ENCODE measurements at regions not wholly inside any gene's neighbourhood (a gene's known extent, or its start where the extent isn't known, plus 50 kb on each side); places are given as distances from the start of the nearest gene placed in this dataset.

GRCh38 chr9:113817171-113817570, 58.9 kb upstream of the ZNF618 start:
- DNase-seq (ENCODE audit: low spot score) = no peak
- Histone ChIP-seq H3K4me3 (ENCODE audit: low read depth, low read length, poor library complexity, severe bottlenecking) (no peak overlapping the region), H3K9me3 (ENCODE audit: low read length) (no peaks in the 10 kb centered on the region), H3K79me2 (ENCODE audit: insufficient read depth, low read depth, low read length) (no peaks in the 10 kb centered on the region), H4K20me1 (ENCODE audit: insufficient read depth, low read length) (no peaks in the 10 kb centered on the region), H3K36me3 (ENCODE audit: insufficient read depth, low read length) (no peaks in the 10 kb centered on the region), H3K9me2 (ENCODE audit: insufficient read depth, low read length) (no peaks in the 10 kb centered on the region), H3K27ac (ENCODE audit: low read depth, low read length, poor library complexity, severe bottlenecking) (no peak overlapping the region), H3K4me2 (ENCODE audit: low read length) (no peak overlapping the region), H2AFZ (ENCODE audit: low read length) (no peak overlapping the region), H3K4me1 (ENCODE audit: insufficient read depth, low read length, poor library complexity, severe bottlenecking) (no peaks in the 10 kb centered on the region)
- TF ChIP-seq, protein P1, sequence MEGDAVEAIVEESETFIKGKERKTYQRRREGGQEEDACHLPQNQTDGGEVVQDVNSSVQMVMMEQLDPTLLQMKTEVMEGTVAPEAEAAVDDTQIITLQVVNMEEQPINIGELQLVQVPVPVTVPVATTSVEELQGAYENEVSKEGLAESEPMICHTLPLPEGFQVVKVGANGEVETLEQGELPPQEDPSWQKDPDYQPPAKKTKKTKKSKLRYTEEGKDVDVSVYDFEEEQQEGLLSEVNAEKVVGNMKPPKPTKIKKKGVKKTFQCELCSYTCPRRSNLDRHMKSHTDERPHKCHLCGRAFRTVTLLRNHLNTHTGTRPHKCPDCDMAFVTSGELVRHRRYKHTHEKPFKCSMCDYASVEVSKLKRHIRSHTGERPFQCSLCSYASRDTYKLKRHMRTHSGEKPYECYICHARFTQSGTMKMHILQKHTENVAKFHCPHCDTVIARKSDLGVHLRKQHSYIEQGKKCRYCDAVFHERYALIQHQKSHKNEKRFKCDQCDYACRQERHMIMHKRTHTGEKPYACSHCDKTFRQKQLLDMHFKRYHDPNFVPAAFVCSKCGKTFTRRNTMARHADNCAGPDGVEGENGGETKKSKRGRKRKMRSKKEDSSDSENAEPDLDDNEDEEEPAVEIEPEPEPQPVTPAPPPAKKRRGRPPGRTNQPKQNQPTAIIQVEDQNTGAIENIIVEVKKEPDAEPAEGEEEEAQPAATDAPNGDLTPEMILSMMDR (conservative IDR thresholded peaks at IDR 0.05; ENCODE audit: low read length) = no peak
- no peak for TF ChIP-seq EZH2phosphoT487 (IDR thresholded peaks at IDR 0.05; ENCODE audit: borderline replicate concordance, low read depth, low read length)
- POLR2A ChIA-PET = no interaction called here
- intact Hi-C loops (cut with micrococcal nuclease; ENCODE audit: unreplicated experiment) = no loop called here
- no TSS peak for BruUV-seq (replicated peaks)
- CTCF ChIA-PET (ENCODE audit: unreplicated experiment) = no interaction called here

- H3K9me3 ChIP-seq (ENCODE audit: low read length) = no peaks in the 10 kb centered on the region
- H4K20me1 ChIP-seq (ENCODE audit: insufficient read depth, low read length) = no peaks in the 10 kb centered on the region
- DNase-seq (ENCODE audit: low spot score) = no peak
Observed at GRCh38 chr9:113818391-113818790, 57.7 kb upstream of the ZNF618 start.

DNA sequence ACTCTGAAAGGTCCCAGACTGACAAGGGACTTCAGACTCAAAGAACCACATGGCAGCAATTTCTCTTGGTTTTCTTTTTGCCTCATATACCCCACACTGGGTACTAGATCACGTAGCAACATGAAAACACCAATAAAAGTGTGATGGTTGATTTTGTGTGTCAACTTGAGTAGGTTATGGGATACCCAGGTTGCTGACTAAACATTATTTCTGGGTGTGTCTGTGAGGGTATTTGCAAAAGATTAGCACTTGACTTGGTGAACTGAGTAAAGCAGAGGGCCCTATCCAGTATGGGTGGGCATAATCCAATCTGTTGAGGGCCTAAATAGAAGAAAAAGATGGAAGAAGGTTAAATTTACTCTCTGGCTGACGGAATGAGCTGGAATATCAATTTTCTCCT, 53.8 kb upstream of the ZNF618 start:
- H3K4me3 ChIP-seq (ENCODE audit: low read depth, low read length, poor library complexity, severe bottlenecking) = no peak overlapping the region
- H2AFZ ChIP-seq (ENCODE audit: low read length) = no peak overlapping the region
- no peaks in the 10 kb centered on the region for H3K36me3 ChIP-seq (ENCODE audit: insufficient read depth, low read length)
- no peaks in the 10 kb centered on the region for H4K20me1 ChIP-seq (ENCODE audit: insufficient read depth, low read length)
- H3K4me2 ChIP-seq (ENCODE audit: low read length) = no peak overlapping the region
- DNase-seq (ENCODE audit: low spot score) = no peak
- no peaks in the 10 kb centered on the region for H3K79me2 ChIP-seq (ENCODE audit: insufficient read depth, low read depth, low read length)
- BruUV-seq (replicated peaks) = no TSS peak
- H3K9me3 ChIP-seq (ENCODE audit: low read length) = no peaks in the 10 kb centered on the region
- no peak for TF ChIP-seq EZH2phosphoT487 (IDR thresholded peaks at IDR 0.05; ENCODE audit: borderline replicate concordance, low read depth, low read length)
- TF ChIP-seq, protein P1 (conservative IDR thresholded peaks at IDR 0.05; ENCODE audit: low read length) = no peak
- CTCF ChIA-PET (ENCODE audit: unreplicated experiment) = no interaction called here
- no peaks in the 10 kb centered on the region for H3K4me1 ChIP-seq (ENCODE audit: insufficient read depth, low read length, poor library complexity, severe bottlenecking)
- intact Hi-C loops (cut with micrococcal nuclease; ENCODE audit: unreplicated experiment) = no loop called here
- POLR2A ChIA-PET = no interaction called here
- H3K9me2 ChIP-seq (ENCODE audit: insufficient read depth, low read length) = no peaks in the 10 kb centered on the region
- H3K27ac ChIP-seq (ENCODE audit: low read depth, low read length, poor library complexity, severe bottlenecking) = no peak overlapping the region

More at GRCh38 chr9:113818391-113818790, 57.7 kb upstream of the ZNF618 start:
- no peaks in the 10 kb centered on the region for H3K79me2 ChIP-seq (ENCODE audit: insufficient read depth, low read depth, low read length)
- intact Hi-C loops (cut with micrococcal nuclease; ENCODE audit: unreplicated experiment) = no loop called here
- ChIA-PET POLR2A (no interaction called here), CTCF (ENCODE audit: unreplicated experiment) (no interaction called here)
- no peaks in the 10 kb centered on the region for H3K36me3 ChIP-seq (ENCODE audit: insufficient read depth, low read length)
- no peak overlapping the region for H3K27ac ChIP-seq (ENCODE audit: low read depth, low read length, poor library complexity, severe bottlenecking)
- no peak overlapping the region for H3K4me3 ChIP-seq (ENCODE audit: low read depth, low read length, poor library complexity, severe bottlenecking)
- no TSS peak for BruUV-seq (replicated peaks)
- no peak overlapping the region for H2AFZ ChIP-seq (ENCODE audit: low read length)
- H3K4me1 ChIP-seq (ENCODE audit: insufficient read depth, low read length, poor library complexity, severe bottlenecking) = no peaks in the 10 kb centered on the region
- TF ChIP-seq, protein P1 (conservative IDR thresholded peaks at IDR 0.05; ENCODE audit: low read length) = no peak
- TF ChIP-seq EZH2phosphoT487 (IDR thresholded peaks at IDR 0.05; ENCODE audit: borderline replicate concordance, low read depth, low read length) = no peak
- no peaks in the 10 kb centered on the region for H3K9me2 ChIP-seq (ENCODE audit: insufficient read depth, low read length)
- no peak overlapping the region for H3K4me2 ChIP-seq (ENCODE audit: low read length)
